Ureter (tissue), 1 donor: ENCODE measurements at regions not wholly inside any gene's neighbourhood (a gene's known extent, or its start where the extent isn't known, plus 50 kb on each side); places are given as distances from the start of the nearest gene placed in this dataset.

Experiments
- DNase-seq: peaks from one replicate; pipeline ENCODE4 v3.0.0-alpha.2; 2020; ENCODE audit warnings: low spot score
- donor health status: DM: yes; HTN: yes; CAD: no.

DNA sequence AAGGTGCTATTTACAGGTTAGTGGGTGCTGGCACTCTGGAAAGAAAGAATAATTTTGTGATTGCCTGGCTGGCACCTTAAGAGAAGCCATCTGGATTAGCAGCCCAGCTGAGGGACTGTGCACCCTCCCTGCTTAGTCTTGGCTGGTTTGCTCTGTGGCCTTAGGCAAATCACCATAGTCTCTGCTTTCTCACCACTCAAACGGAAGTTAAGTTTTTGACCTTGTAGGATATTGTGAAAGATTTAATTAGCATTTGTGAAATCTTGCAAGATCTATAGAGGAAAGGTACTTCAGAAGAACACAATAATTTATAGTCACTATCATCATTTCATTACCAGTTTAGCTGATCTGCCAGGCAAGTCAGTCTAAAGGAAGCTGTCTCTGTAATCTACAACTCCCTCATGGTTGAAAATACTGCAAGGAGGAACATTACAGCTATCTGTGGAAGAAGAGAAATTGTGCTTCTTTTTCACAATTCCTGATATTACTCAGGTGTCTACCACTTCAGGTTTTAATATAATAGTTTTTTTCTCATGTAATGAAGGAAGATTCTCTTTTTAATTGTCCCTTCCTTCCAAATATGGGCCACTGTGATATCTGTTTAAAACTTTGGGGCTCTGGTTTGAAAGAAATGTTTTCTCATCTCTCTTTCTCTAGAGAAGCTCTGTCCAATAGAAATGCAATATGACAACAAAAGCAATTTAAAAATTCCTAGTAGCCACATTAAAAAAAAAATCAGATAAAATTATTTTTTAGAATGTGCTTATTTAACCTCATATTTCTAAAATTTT is 219.6 kb downstream of the PTEN start:
- no peak for DNase-seq

DNA sequence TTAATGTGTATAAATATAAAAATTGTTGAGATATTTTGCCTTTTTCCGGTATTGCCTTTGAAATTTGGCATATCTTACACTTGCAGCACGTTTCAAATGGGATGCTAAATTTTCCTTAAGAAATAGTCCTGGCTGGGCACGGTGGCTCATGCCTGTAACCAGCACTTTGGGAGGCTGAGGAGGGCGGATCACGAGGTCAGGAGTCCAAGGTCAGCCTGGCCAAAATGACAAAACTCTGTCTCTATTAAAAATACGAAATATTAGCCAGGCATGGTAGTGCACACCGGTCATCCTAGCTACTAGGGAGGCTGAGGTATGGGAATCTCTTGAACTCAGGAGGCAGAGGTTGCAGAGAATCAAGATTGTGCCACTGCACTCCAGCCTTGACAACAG is 220.2 kb downstream of the PTEN start:
- no peak for DNase-seq

DNA sequence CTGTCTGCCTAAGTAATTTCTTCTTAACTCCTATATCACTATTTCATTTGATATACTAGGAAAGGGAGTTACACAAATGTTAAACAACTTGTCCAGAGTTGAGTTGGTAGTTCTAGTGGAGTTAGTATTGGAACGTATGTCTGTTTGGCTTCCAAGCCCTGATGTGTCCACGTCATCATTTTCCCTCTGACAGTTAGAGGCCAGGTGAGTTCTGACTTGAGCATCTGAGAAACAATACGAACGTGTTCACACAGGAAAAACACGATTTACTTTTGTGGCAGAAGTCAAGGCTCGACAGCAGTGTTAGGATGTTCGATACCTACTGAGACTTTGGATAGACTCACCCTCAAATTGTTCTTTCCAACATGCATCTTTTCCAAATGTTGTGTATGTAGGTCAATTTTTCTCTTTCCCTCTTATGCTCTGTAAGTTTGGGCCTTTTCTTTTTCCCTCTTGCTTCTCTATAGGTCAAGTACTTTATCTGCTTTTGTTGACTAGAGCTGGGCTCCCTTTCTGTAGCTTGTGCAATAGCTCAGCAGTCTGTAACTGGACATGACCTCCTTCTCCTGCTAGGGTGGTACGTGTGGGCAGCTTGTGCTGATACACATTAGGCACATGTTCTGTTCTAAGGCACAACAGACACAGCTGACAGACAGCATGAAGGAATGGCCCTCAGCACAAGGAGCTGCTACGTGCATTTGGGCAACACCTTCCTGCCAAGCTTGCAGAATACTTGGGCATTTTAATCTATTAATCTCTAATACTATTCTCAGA is 222.9 kb downstream of the PTEN start:
- no peak for DNase-seq

DNA sequence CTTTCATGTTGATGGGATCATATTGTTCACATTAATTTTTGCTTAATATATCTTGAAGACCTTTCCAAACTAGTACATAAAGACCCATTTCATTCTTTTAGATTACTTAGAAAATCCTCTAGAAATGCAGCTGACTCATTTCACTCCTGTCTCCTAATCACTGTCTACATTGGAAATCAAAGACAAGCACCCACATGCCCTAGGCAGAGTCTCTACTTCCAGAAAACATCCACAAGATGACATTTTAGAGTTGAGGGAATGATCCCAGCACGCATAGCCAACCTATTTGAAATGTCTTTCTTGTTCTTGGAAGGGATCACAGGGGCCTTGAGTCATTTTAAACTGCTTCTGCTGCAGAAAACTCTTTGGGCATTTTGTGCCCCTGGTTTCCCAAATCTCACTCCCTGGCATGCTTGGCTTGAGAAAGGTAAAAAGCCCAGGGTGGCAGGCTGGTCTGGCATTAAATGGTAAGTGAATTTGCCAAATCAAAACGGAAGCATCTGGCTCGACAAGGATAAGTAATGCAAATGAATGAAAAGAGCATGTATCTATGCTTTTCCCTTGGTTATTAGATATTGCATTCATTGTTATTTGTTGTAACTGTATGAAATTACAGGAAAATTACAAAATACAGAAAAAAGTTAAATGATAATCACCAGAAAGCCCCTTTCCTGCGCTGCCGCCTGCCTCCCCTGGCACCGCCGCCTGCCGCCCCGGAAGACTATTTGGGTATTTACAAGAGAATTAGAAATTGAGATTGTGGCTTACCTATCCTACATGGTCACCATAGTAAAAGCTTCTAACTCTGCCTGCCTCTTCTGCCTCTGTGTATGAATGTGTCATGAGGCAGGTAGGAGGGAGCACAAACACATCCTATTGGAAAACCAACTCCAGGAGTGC is 225.3 kb downstream of the PTEN start:
- no peak for DNase-seq

DNA sequence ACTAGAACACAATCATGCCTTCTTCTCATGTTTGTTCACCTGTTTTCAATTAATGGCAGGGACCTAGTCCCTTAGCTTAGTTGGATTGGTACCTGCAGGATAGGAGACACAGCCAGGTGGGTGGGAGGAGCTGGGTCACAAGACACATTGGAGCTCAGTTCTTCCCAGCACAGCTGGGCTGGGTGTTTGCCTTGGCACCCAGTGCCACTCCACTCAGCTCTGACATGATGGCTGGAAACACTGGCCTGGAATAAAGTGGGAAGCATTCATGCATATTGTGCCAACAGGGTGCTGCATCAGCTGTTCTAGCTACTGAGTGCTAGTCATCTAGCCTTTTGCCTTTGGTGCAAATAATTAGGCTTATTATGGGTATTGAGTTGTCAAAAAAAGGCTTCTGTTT is 226.1 kb downstream of the PTEN start:
- no peak for DNase-seq

DNA sequence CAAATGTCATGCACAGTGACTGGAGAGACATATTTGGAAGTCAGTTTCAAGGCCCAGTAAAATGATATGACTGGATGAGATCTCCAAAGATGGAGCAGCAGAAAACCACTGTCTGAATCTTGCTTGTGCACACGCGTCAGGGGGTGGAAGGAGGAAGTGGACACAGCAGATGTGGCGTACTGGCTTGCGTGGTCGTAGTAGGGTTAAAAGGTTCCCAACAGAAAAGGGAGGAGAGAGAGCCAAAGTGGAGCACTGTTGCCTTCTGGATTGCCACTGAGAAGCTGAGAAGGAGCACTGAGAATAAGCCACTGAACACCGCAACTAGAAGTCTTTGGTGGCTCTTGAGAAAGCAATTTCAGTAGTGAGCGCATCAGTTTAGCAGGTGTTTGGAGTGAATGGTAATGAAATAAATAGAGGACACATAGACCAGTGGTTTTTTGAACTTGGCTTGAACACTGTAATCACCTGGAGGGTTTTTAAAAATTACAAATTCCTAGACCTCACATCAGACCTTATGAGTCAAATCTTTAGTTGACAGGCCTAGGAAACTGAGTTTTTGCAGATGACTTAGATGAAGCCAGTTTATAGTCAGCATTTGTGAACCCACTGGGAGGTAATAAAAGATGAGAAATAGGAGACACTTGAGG is 227.3 kb downstream of the PTEN start:
- no peak for DNase-seq

DNA sequence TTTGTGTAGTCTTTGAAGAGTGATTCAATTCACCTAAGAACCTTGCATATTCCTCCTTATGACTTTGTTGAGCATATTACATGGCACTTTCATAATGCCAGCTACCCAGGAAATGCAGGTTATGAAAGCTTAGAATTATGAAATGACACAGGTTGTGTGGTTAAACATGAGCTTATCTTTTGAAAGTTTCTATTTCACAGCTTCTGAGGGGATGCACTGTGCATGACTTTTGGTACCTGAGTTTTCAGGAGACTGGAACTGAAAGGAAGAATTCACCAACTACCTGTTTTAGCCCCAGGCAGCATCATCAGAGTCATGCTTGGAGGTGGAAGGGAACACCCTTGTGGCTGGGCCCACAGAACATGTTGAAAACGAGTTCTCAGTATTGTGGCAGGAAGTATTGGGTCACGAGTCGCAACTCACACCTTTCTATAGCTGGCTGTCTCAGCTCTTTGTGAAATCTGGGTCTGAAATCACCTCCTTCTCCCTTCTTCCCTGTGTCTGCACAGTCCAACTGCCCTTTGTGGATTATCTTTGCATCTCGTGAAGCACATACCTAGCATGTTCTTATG is 228.2 kb downstream of the PTEN start:
- no peak for DNase-seq

DNA sequence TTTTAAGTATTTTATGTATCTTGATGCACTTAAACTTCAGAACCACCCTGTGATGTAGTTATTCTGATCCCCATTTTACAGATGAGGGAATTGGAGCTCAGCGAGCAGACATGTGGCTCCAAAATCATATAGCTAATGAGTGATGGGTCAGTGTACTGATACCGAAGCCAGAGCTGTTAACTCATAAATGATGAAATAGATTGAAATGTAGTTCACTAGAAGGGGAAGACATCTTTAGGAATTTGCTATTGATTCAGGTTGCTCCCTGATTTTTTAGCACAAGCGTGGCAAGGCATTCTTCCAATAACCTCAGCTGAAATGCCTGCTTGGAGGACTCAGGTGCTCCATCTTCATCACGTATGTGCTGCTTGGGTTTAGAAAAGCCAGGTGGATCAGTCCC is 228.8 kb downstream of the PTEN start:
- DNase-seq: no peak

DNA sequence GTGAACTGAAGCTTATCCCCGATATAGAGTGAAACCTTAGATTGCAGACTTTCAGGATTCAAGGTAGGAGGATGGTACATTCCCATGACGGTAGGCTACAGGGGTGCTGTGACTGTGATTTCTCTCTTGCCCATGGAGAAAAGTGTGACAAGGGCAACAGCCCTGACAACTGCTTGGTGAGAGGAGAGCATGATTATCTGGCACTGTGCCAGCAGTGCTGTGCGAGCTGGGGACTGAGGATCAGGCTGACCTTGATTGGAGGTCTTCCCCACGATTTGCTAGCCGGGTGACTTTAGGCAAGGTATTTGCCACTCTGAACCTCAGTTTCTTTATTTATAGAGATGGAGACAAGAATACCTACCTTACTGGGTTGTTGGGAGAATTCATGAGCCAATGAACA is 229.5 kb downstream of the PTEN start:
- DNase-seq: no peak

DNA sequence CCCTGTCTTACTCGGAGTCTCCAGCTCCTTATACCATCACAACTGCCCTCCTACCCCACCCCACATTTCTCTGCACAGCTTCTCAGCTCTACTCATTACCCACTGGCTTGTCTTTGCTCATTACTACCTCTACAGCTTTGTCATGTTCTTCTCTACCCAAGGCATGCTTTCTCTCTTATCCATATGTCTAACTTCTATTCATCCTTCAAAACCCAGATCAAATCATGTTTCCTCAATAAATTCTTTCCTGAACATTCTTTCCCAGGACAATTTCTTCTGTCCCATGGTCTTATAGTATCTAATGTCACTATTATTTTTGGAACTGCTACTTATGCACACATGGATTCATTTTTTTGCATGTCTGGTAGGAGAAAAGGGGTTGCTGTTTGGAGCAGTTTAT is 231.4 kb downstream of the PTEN start:
- no peak for DNase-seq

DNA sequence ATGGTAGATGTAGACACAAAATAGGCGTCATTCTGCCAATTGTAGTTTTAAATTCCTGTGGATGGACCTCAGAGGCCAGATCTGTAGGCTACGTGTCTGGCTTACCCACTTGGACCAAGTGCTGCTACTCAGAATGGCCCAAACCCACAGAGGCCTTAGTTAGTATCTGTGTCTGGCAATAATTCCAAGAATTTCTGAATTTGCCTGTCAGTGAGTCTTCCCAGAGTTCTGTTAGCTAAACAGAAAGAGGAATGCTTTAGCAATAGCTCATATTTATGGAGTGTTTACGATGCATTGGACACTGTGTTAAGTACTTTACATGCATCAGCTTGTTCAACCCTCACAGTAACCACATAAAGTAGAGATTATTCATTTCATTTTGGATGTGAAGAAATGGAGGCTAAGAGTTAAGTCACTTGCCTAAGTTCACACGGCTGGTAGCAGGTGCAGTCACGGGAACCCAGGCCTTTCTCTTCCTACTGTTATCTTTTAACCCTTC is 231.8 kb downstream of the PTEN start:
- DNase-seq: no peak

DNA sequence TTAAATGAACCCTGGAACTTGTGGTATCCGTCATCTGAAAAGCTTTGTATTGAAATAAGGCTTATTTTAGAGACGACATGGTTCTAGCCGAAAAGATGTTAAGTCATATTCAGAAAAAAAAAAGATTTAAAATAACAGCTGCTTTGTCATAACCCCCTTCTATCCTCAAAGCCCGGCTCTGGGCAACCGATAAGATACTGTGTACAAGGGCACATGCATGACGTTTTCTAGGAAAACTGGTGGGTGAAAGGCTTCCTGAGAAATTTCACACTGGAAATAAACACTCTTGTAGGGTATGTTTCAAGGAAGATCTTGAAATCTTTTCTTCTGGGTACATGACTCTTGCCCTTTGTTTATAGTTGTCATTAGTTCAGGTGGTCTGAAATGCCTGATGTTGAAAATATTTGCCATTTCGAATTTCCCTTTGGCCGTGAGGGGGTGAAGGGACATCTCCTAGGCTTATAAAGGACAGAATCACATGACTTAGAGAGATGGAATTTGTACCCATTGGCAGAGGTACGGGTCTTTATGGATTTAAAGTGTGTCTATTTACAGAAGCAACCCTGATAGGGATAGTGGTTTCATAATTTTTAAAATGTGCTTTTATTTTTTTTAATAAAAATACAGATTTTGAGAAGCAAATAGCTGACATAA is 232.5 kb downstream of the PTEN start:
- no peak for DNase-seq

DNA sequence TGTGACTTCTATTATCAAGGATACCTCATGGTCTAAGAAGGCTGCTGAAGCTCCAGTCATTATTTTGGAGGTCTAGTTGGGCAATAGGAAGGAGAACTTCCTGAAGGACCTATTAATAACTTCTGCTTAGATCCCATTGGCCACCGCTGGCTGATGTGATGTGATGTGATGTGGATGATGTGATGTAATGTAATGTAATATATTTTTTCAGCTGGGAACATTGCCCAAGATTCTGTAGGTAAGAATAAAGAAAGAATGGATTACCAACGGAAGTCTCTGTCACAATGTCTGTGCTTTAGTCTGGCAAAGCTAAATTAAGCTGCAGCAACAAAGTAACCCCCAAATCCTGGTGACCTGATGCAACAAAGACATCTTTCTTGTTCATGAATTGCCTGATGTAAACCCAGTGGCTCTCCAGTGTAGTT is 233.7 kb downstream of the PTEN start:
- no peak for DNase-seq

DNA sequence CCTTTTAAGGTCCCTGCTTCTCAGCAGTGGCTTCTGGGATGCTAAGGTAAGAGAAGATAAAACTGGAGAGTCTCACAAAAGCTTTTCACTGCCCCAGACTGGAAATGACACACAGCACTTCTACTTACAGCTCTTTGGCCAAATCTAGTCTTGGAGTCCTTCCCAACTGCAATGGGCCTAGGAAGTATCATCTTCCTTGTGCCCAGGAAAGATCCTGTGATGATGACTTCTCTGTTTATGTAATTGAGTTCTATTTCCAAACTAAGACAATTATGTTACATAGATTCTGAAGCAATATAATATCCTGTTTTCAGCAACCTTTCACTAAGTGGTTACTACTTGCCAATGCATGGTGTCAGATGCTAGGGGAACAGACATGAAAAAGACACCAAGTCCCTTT is 234.1 kb downstream of the PTEN start:
- no peak for DNase-seq

DNA sequence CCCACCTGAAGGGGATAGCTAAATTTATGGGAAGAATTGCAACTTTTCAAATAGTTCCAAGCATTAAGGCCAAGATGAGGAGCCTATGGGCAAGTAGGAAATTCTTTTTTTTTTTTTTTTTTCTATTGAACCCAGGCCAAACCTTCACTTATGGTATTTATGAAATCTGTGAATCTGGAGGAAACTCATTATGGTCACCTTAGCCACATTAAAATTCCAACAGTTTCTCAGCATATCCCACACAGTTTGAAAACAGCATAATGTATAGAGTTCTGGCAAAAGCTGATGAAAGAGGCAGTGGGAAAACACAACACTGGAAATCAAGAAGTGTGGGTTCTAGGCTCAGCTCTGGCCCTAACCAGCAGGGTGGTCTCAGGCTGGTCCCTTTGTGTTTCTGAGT is 236.9 kb downstream of the PTEN start:
- DNase-seq: no peak

DNA sequence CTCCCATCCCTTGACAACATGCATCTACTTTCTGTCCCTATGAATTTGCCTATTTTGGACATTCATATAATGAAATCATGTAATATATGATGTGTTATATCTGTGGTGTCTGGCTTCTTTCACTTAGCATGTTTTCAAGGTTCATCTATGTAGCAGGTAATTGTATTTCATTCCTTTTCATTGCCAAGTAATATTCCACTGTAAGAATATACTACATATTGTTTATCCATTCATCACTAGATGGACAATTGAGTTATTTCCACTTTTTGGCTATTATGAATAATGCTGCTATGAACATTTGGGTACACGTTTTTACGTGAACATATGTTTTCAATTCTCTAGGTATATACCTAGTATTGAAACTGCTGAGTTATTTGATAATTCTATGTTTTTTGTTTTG is 238.2 kb downstream of the PTEN start:
- no peak for DNase-seq

DNA sequence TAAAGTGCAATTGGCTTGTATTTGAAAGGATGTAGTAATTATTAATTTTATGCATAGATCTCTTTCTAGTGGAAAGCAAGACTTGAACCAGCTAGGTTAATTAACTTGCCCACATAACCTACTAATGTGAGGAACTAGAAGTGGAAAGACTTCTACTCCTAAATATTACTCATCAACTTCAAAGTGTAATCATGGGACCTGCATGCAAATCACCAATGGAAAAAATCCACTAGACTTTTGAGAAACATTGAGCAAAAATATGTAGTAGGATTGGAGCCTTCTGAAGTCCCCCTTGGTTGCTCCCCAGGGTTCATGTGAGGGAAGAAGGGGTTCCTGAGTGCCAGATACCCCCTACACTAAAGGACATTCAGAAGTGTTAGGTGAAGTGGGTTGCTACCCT is 240.2 kb downstream of the PTEN start:
- no peak for DNase-seq

DNA sequence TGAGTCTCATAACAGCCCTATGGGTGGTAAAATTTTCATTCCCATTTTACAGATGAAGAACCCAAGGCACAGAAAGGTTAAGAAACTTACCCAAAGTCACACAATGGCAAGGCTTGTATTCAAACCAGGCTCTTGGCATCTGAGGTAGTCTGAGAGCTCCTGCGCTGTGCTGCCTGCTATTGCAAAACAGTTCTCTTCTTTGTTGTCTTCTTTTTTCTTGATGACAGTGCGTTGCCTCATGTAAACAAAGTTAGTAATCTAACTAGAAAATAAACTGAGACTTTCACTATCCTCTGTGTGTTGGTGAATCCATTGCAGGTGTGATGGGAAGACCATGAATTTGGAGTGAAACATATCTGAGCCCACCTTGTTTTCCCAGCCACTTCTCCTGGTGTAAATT is 240.8 kb downstream of the PTEN start:
- DNase-seq: no peak

DNA sequence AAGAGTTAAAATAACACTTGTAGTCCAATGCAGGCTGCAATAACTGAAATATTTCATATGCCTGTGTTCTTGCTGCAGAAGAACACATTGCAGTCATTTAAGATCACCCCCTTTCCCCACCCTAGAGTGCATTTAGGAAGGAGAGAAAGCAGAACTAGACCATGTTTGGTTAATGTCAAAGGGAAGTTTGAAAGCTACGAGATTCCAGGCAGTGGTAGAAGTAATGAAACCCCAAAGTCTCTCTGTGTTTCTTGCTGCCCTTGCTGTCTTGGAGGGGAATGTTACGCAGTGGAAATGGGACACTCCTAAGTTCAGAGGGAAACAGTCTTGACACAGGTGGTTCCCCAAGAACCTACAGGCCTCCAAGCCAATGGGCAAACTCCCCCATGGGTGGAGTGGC is 242.9 kb downstream of the PTEN start:
- DNase-seq: no peak

DNA sequence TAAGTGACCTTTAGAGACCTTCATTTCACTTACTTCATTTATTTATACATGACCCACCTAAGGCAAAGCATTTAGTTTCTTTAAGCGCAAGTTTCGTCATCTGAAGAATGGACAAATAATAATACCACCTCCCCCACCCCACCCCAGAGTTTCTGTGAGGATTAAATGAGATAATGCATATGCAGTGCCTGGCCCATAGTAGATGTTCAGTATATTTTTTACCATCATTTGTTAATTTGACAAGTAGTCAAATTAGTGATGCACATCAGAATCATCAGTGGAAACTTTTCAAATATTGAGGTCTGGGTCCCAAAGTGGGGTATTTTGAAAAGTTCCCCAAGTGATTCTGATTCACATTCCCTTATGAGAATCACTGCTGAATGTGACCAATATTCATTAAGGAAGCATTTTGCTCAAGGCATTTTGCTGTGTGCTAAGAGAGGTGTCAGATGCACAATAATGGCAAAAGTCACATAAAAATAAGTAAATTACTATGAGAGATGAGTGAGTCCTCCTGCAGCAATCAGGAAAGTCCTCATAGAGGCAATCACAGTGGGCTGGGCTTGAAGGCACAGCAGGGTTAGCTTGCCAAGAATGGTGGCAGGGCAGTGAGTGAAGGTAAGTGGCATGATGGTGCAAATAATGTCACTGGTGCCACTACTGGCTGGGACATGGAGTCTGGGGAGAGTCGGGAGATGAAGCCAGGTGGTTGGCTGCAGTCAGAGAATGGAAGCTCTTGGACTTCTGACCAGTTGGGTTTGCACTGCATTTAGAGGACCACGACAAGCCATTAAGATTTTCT is 244.1 kb downstream of the PTEN start:
- no peak for DNase-seq
